ENCODE measurements at regions not wholly inside any gene's neighbourhood (a gene's known extent, or its start where the extent isn't known, plus 50 kb on each side); places are given as distances from the start of the nearest gene placed in this dataset.
"Not testable (repeated sequence)": the region's sequence is repeated elsewhere in the genome, so short reads cannot be mapped to it uniquely, and the experiment has no call there.

DNA sequence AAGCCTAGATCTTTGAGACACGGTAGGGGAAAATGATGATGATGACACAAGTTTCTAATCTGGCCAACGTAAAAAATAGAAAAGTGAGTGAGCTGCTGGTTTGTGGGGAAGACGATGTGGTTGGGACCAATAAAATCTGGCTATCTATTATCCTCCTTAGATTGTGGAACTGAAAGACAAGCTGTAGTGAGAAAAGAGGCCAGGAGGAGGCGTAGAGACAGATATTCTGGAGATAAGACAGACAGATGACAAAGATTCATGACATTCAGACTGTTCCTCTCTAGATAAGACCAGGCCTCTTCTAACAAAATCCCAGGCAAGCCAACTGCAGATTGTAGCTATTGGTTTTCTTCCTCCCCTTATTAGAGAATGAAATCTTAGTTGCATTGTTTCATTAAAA, 376.3 kb upstream of the UBE2E3 start:
- no peak for DNase-seq (ENCODE audit: low read depth in 3 of 3)

- DNase-seq (ENCODE audit: low read depth in 3 of 3) = no peak
Measured at GRCh38 chr2:180601016-180601415, 379.4 kb upstream of the UBE2E3 start.

DNA sequence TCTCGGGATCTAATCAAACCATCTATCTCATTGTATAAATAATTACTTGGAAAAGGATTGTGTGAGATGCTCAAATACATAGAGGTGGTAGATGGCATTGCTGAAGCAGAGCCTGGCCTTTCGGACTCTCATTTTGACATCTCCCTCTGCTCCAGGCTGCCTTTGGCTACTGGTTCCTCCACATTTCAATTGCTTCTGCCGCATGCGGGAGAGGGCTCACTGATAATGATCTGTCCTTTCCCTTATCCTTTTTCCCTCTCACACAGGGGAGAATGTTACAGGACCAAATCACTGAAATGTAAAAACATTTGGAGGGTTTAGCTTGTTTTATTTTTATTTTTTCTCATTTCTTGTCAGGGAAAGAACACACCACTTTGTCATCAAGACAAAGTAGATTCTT, 380.6 kb upstream of the UBE2E3 start:
- DNase-seq (ENCODE audit: low read depth in 3 of 3) = no peak

DNA sequence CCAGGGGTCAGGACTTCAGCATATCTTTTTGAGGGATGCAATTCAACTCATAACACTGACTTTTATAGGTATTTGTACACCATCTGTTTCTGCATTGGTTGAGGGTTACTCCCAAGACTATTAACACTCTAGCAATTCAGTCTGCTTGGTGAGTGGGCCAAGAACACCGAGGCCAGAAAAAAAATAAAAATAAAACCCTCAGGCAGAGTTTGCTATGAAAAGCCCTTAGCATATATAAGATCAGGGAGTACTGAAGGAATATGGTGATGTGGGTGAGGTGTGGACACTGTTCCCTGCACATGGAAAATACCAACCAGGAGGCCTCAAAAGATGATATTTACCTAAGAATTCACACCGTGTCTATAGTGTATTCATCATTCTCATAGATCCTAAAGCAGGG, 383.2 kb upstream of the UBE2E3 start:
- no peak for DNase-seq (ENCODE audit: low read depth in 3 of 3)

- DNase-seq (ENCODE audit: low read depth in 3 of 3) = no peak
Measured at GRCh38 chr2:180596453-180596852, 384.0 kb upstream of the UBE2E3 start.

DNA sequence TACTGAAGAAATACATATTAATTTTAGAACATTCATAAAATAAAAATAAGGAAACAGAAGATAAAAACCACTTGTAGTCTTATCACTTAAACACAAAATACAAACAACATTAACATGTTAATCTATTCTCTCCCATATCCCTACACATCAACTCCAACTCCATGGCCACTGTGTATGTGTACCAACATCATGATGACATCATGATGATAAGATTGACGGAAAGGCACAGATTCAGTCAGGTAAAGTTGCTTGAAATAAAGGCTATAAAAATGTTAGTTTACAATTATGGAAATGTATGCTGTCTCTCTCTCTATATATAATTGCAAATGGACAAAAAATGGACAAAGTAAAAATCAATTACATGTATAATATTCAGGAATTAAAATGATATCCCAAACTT, 388.5 kb upstream of the UBE2E3 start:
- no peak for DNase-seq (ENCODE audit: low read depth in 3 of 3)

DNA sequence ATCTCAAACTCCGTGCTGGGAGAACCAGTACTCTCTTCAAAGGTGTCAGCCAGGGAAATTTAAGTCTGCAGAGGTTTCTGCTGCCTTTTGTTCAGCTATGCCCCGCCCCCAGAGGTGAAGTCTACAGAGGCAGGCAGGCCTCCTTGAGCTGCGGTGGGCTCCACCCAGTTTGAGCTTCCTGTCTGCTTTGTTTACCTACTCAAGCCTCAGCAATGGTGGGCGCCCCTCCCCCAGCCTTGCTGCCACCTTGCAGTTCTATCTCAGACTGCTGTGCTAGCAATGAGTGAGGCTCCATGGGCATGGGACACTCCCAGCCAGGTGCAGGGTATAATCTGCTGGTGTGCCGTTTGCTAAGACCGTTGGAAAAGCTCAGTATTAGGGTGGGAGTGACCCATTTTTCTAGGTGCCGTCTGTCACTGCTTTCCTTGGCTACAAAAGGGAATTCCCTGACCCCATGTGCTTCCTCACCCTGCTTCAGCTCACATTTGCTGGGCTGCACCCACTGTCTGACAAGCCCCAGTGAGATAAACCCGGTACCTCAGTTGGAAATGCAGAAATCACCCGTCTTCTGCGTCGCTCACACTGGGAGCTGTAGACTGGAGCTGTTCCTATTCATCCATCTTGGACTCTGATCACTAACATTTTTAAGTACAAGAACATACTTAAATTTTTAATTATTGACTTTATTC, 389.2 kb upstream of the UBE2E3 start:
- DNase-seq (ENCODE audit: low read depth in 3 of 3) = not testable (repeated sequence)

DNA sequence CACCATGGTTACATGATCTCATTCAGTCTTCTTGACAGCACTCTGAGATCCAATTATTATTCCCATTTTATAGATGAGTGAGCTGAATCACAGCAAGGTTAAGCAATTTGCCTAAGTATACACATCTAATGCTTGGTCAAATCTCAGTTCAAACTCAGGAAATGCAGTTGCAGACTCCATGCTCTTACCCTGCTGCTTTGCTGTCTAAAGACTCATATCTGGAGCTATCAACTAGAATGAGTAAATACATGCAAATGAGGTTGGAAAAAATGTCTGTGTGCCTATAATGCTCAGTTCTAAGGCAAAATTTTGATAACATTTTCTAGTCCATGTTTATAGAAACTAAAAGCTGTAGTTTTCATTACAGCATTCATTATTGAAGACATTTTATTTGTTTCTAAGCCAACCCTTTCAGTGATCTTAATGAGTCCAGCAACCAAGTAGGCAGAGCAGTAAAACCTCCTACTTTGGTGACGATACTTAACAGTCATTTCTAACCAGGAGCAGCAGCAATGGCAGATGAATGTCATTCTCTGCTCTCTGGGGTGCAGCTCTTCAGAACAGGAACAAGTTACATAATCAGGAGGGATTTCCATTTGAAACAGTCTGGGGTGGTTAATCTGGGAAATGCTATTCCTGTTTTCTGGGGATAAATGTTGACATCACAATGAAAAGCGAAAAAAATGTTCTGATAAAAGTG, 396.8 kb upstream of the UBE2E3 start:
- DNase-seq (ENCODE audit: low read depth in 3 of 3) = no peak

DNA sequence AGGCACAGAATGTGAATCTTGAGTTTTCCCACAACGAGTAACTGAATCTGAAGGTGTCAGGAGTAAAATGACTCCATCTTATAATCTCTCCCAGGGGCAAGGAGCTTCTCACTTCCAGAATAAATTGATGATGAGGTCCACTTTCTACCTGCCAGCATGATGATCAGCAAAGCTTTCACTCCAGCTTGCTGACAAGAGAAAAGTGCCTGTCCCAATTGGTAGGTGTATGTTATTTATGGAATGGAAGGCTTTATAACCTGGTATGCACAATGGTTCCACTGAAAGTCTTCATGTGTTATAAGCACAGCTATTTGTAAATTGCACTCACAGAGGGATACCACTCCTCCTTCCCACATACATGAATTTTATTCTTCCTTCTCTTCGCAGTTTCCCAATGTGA, 401.0 kb upstream of the UBE2E3 start:
- DNase-seq (ENCODE audit: low read depth in 3 of 3) = no peak

GRCh38 chr2:180578441-180578840, 402.0 kb upstream of the UBE2E3 start:
- DNase-seq (ENCODE audit: low read depth in 3 of 3) = no peak

- DNase-seq (ENCODE audit: low read depth in 3 of 3) = no peak
Measured at GRCh38 chr2:180577567-180577966, 402.8 kb upstream of the UBE2E3 start.

DNA sequence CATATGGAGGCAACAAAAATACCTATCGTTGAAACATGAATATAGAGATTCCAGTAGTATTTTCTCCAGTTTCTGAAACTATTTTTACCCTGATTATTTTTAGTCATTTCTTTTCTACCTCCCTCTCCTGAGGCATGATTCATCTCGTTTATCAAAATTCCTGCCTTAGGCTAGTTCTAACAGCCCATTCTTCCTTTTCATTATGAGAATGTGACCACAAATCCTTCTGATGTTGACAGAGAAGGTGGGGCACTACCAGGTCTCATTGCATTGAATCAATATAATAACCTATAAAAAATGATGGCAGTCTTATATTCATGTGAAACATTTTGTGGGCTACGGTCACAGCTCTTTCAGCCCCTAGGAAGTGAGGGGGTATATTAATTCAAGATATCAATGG, 406.5 kb upstream of the UBE2E3 start:
- DNase-seq (ENCODE audit: low read depth in 3 of 3) = no peak

- DNase-seq (ENCODE audit: low read depth in 3 of 3) = no peak
Measured at GRCh38 chr2:180572346-180572745, 408.1 kb upstream of the UBE2E3 start.

DNA sequence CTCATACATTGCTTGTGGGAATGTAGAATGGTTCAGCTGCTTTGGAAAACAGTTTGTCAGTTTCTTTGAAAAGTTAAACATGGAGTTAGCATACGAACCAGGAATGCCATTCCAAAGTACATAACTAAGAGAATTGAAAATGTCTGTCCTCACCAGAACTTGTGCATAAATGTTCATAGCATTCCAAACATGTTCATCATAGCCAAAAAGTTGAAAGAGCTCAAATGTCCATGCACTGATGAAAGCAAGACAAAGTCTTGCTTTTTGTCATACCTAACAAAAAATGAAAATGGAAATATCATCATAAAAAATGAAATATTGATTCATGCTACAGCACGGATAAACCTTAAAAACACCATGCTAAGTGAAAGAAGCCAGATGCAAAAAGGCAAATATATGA, 408.8 kb upstream of the UBE2E3 start:
- no peak for DNase-seq (ENCODE audit: low read depth in 3 of 3)

- no peak for DNase-seq (ENCODE audit: low read depth in 3 of 3)
Measured at GRCh38 chr2:180570864-180571263, 409.5 kb upstream of the UBE2E3 start.

DNA sequence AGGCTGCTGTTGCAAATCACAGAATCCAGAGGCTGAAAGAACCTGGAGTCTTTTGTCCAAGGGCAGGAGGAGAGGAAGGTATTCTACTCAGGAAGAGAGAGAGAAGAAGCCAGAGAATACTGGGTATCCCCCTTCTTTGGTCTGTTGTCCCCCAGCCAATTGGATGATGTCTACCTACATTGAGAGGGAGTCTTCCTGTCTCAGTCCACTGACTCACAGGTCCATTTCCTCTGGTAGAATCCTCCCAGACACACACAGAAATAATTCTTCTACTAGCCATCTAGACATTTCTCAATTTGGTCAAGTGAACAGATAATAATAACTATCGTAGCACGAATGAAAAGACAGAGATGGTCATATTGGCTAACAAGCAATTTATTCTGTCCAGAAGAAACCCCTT, 416.4 kb upstream of the UBE2E3 start:
- DNase-seq (ENCODE audit: low read depth in 3 of 3) = no peak

- no peak for DNase-seq (ENCODE audit: low read depth in 3 of 3)
Measured at GRCh38 chr2:180562378-180562777, 418.0 kb upstream of the UBE2E3 start.

GRCh38 chr2:180559771-180560170, 420.6 kb upstream of the UBE2E3 start:
- DNase-seq (ENCODE audit: low read depth in 3 of 3) = no peak

GRCh38 chr2:180559038-180559437, 421.4 kb upstream of the UBE2E3 start:
- DNase-seq (ENCODE audit: low read depth in 3 of 3) = no peak

DNA sequence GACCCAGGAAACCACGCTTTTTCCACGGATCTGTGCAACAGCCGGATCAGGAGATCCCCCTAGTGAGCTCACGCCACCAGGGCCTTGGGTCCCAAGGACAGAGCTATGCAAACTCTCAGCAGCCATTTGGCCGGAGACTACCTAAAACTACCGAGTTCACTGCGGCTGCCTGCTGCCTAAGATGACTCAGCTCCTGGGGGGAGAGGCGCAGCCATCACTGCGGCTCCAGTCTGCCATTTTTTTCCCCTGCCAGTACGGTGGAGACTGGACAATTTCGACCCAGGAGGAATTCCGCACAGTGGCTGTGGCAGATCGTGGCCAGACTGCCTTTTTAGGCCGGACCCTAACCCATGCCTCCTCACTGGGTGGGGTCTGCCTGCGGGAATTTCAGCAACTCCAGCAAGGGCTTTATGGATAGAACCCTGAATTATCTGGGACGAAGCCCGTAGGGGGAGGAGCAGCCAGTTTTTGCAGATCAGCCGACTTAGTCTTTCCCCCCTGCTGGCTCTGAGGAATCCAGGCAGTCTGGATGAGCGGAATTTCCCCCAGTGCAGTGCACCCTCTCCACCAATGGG, 424.9 kb upstream of the UBE2E3 start:
- DNase-seq (ENCODE audit: low read depth in 3 of 3) = no peak

DNA sequence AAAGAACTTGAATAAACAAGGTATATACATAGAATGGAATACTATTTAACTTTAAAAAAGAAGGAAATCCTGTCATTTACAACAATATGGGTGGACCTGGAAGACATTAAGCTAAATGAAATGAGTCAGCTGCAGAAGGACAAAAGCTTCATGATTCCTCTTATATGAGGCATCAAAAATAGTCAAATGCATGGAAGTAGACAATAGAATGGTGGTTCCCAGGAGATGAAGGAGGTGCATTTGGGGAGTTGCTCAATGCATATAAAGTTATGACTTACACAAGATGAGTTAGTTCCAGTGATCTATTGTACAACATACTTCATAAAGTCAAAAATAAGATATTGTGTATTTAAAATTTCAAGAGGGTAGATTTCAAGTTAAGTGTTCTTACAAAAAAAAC, 426.1 kb upstream of the UBE2E3 start:
- DNase-seq (ENCODE audit: low read depth in 3 of 3) = no peak

DNA sequence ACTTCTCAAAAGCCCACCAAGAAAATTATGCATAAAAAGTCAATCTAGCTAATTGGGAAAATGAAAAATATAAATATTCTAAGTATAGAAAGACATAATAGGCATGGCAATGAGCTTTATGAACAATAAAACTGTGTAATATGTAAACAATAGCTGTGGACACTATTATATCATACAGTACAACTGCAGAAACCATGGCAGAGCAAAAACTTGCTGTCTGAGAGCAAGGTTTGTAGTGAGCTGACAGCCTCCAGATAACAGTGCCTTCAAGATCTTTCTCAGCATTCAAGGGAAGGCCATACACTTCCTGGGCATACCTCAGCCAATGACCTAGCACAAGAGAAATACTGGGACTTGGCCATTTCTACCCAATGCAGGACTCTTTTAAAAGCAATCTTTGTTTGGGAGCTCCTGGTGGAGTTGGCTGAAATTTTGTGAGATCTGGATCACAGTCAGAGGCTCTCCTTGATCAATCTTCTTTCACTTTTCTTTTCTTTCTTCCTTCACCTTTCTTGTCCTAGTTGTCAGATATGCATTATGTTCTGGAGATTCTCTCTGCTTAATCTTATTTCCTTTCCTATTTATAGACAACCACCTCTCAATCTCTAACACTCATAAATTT, 427.2 kb upstream of the UBE2E3 start:
- no peak for DNase-seq (ENCODE audit: low read depth in 3 of 3)

DNA sequence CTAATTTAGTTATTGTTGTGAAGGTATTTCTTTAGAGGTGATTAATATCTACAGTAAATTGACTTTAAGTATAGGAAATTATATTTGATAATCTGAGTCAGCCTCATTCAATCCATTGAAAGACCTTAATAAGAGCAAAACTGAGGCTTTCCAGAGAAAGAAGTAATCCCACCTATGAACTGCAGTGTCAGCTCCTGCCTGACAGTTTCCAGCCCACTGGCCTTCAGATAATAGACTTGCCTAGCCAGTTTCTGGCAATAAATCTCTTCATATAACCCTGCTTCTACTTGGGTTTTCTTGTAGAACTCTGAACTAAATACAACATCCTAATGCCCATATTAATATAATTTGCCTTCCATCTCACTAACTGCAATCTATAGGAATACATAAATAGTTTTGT, 437.9 kb upstream of the UBE2E3 start:
- no peak for DNase-seq (ENCODE audit: low read depth in 3 of 3)

Measured in stimulated activated CD4-positive, alpha-beta T cell treated with anti-CD3 and anti-CD28 coated beads, TNF-alpha, amount 100 ng/mL, for 24 hours (primary cell).